SK-N-DZ (cell line): ENCODE measurements at regions not wholly inside any gene's neighbourhood (a gene's known extent, or its start where the extent isn't known, plus 50 kb on each side); places are given as distances from the start of the nearest gene placed in this dataset.

Experiments
- DNase-seq: peaks from one replicate; pipeline ENCODE4 v3.0.0-alpha.2; 2015; ENCODE audit warnings: low spot score

DNA sequence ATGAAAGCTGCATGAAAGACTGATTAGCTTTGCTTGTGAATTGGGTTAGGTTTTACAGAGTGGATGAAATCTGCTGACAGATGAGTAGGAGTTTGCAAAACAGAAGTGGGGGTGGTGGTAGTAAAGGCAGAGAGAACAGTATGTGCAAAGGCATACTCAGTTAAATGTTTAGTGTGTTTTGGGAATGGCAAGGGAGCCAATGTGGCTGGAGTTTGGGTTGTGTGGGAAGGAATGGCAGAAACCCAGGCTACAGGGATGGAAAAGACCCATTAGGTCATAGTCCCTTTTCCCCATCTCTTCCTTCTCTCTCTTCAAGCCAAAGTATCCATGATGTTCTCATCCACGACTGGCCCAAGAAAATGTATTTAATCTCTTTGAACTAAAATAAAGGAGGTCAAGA, 362.2 kb upstream of the LYPLAL1 start:
- no peak for DNase-seq

DNA sequence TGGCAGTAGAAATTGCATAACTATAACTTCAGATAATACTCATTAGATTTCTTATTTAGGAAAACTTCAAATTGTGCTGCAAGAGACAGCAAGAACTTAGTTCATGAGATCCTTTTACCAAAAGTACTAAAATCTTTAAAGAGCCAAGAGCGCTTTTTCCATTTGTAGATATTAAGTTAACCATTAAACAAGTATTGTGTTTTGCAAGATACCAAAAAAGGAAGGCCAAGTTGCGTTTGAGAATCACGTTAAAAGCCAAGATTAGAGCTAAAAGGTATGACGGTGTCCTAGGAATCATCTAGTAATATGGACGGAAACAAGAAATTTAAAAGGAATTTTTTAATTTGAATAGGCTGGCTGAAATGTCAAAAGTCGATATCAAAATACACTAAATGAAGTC, 361.3 kb upstream of the LYPLAL1 start:
- no peak for DNase-seq

- DNase-seq, result no peak
These were observed 360.4 kb upstream of the LYPLAL1 start for GRCh38 chr1:218813237-218813636.

- no peak for DNase-seq
These were observed 358.6 kb upstream of the LYPLAL1 start for GRCh38 chr1:218815076-218815475.

DNA sequence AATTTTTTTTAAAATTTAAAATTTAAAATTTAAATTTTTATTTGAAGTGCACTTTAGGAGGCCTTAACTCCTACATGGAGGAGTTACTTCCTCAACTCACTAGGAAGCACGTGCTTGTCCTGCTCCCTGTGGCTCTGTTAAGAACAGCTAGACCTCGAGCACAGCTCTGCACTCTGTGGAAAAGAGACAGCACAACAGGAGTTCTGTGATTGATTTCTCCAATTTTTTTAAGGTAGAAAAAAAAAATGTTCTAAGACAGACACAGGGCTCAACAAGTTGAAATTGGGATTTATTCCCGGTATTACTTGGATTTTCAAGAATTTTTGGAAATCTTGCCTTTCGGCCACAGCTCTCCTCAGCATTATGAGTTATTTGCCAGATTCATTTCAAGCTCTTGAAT, 356.6 kb upstream of the LYPLAL1 start:
- no peak for DNase-seq

DNA sequence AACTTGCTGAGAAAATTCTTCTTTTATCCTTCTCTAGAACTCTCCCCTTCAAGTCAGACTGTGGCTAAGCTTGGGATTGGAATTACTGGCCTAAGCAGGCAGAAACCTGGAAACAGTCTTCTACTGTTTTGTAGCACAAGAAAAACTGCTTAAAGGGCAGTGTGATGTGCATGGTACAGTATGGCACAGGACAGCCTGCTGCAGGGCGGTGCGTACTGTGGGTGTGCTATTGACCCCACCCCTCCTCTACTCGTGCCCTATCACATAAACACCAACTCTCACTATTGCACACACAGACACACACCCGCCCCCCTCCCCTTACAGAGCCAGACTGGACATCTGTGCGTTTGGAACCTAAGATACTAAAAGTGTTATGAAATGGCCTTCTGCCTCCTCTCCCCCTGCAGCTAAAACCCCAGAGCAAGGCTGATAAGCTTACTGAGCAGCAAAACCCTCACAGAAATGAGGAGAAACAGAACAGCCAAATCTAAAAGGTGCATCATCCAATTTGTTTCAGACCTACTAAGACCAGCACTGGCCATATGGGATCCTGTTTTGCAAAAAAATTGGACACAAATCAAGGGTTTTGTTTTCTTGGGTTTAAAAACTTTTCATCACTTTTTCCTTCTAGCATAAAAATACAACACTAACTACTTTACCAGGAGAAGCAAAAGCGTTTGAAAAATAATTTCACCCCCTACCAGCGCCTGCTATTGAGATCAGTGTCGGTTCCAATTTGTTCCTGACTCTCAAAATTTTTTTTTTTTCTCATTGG, 355.8 kb upstream of the LYPLAL1 start:
- DNase-seq, result no peak

DNA sequence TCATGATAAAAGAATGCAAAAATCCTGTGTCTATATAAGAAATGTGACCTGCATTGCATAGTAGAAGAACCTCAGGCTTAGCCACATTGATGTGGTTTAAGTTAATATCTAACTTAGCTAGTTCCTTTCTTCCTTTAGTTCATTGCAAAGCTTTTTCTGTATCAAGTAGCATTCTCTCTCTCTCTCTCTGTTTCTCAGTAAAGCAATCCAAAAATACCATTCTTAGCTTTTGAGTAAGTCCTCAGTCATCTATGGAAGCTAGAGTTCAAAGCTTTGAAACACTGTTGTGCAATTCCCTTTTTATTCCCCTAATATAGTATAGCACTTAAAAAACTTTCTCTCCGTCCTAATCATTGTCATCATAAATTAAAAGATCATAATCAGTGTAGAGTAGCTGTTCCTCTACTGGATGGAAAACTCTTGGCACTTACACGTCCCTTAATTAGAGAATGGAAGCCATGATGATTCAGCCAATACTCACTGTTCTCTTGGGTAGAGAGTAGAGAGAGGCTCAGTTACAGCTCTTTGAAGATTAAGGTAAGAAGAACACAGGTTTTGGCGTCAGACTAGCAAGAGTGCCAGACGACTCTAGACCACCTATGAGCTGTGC, 350.3 kb upstream of the LYPLAL1 start:
- no peak for DNase-seq

GRCh38 chr1:218827486-218827885, 346.2 kb upstream of the LYPLAL1 start:
- no peak for DNase-seq

DNA sequence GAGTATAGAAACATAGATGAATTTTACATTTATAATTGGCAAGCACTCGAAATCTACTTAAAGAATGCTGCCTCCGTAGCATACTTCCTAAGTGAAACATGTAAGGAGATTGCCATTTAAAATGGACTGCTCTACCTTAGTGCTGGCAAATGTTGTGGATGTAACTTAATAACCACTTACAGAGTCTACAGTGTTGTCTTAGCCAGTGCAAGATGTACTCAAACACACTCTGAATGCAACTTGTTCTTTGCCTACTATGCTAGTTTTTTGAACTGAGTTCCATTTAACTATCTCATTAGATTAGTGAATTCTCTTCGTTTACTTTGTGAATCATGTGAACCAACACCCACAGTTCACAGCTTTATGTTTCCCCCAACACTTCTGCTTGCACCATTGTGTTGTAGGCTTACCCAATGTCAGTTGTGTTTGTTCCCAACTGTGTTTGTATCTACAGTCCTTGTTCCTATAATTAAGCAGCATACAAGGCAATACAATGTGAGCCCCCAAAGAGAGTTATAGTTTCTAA, 345.5 kb upstream of the LYPLAL1 start:
- no peak for DNase-seq

- DNase-seq, result no peak
These were observed 344.6 kb upstream of the LYPLAL1 start for GRCh38 chr1:218829097-218829496.

DNA sequence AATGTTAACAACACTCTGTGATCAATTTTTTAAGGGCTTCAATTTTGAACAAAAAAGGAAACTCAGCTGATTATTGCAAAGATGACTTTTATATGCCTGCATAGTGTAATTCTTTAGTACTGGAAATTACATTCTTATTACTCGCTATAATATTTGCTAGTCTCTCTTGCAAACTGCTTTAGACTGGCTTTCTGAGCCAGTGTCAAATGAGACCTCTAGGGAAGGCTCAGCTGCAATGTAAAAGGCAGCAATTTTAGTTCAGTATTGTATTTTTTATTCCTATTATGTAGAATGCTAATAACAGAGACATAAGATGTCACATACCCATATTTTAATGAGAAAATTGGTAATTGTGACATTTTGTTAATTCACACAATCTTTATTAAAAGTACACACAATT, 338.1 kb upstream of the LYPLAL1 start:
- DNase-seq, result no peak

GRCh38 chr1:218836264-218836663, 337.4 kb upstream of the LYPLAL1 start:
- no peak for DNase-seq

DNA sequence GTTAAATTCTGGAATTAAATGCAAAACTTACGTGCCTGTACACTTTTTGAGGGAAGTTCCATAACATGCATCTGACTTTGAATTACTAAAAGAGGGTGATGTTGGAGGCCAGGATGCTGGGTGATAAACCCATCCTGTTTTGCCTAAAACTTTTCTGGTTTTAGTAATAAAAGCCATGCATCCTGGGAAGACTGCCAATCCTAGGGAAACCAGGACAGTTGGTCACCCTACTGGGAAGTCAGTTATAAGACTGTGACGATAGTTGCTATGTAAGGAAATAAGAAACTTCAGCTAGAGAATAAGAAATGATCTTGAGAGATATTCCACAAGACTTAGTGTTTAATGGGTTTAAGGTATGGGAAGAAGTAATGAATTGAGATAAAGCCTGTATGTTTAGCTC, 336.6 kb upstream of the LYPLAL1 start:
- no peak for DNase-seq

GRCh38 chr1:218845589-218845988, 328.1 kb upstream of the LYPLAL1 start:
- DNase-seq, result no peak

DNA sequence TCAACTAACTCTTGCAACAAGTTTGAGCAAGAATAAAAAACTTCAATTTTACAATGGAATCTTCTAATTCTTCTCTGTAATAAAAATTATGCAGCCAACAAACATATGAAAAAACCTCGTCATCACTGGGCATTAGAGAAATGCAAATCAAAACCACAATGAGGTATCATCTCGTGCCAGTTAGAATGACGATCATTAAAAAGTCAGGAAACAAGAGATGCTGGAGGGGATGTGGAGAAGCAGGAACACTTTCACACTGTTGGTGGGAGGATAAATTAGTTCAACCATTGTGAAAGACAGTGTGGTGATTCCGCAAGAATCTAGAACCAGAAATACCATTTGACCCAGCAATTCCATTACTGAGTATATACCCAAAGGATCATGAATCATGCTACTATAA, 327.5 kb upstream of the LYPLAL1 start:
- DNase-seq, result no peak

- DNase-seq, result no peak
These were observed 326.4 kb upstream of the LYPLAL1 start for GRCh38 chr1:218847089-218847768.

DNA sequence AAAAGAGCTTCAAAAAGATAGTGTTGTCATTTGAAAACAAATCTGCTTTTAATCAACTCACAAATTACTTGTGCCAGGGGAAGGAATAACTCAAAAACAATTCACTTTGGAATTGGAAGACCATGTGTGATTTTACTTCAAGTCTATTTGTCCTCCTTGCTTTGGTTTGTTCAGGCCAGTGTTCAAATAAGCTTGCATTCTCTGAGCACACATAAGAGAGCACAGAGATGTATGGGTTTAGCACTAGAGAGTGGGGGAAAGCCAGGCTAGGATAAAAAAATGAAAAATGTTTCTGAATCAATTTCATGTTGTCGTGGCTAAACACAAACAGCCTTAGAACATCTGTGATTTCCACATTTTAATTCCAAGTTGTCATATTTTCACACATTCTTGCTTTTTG, 325.7 kb upstream of the LYPLAL1 start:
- DNase-seq, result no peak

DNA sequence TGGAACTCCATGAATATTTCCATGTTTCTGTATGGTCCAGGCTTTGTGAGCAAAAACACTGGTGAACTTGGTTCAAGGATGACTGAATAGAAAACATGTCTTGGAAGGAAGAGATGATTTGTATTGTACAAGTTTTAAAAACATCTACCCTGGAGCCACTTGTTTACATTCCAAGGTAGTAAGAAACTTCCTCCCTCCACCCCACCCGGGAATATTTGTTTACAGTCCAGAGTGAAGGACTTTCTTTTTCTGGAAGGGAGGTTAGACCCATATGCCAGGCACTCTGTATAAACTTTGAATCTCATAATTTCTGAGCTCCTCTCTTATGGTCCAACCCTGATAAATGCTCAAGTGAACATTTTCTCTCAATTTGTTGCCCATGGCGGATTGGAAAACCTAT, 323.3 kb upstream of the LYPLAL1 start:
- DNase-seq, result no peak

DNA sequence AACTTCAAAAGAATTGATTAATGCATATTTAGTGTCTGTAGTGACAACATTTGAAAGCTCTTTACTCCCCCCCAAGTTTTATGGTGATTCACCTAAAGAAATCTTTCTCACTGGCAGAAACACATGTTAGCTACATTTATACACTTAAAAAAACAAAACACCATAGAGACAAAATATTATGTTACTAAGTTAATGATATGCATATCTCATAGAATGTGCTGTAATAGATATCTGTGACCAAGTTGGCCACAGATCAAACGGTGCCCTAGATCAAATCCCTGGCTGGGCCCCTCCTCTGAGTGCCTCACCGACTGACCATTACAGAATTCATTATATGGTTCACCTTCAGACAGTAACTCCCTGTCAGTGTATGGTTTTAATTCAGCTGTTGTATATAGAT, 322.1 kb upstream of the LYPLAL1 start:
- DNase-seq, result no peak

- no peak for DNase-seq
These were observed 321.2 kb upstream of the LYPLAL1 start for GRCh38 chr1:218852527-218852926.

DNA sequence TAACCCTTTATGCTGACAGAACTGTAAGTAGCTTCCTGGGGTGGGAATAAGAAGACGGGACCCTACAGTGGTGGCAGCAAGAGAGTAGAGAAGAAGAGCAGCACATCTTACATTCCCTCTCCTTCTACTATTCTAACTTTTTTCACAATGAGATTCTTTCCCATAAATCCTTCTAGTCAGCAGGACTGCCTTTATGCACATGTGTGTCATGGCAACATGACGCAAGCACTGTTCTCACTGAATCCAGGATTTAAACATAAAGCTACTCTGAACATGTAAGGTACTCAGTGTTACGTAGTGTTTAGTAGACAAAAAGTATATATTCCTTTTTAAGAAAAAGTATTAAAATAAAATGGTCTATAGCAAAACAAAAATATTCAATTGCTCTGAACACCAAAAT, 309.7 kb upstream of the LYPLAL1 start:
- no peak for DNase-seq

- DNase-seq, result no peak
These were observed 308.1 kb upstream of the LYPLAL1 start for GRCh38 chr1:218865591-218865990.

DNA sequence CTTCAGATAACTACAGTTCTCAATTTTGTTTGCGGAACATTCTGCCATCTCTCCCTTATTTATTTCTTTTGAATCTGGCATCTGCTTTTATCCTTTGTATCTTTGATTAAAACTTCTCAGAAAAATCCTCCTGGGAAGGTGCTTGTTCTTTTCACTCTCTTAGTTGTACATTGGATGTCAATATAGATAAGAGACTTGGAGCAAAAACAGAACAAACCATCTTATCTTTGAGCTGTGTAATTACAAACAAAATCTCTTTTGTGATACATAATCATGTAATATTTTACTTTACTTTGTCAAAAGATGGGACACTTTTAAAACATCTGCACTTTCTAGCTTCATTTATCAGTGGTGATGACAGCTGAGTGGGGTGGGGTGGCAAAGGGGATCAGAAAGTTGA, 307.2 kb upstream of the LYPLAL1 start:
- DNase-seq, result peak; percentile 83
